GM21619 (cell line): ENCODE measurements at regions not wholly inside any gene's neighbourhood (a gene's known extent, or its start where the extent isn't known, plus 50 kb on each side); places are given as distances from the start of the nearest gene placed in this dataset.
A peak's percentile ranks its signal among the peaks of the same experiment; 100 is the strongest.

Experiments used
- ATAC-seq: cut with Tn5 transposase; IDR thresholded peaks from one replicate; pipeline ENCODE4 v1.9.1; 2021; ENCODE audit not compliant: unreplicated experiment

DNA sequence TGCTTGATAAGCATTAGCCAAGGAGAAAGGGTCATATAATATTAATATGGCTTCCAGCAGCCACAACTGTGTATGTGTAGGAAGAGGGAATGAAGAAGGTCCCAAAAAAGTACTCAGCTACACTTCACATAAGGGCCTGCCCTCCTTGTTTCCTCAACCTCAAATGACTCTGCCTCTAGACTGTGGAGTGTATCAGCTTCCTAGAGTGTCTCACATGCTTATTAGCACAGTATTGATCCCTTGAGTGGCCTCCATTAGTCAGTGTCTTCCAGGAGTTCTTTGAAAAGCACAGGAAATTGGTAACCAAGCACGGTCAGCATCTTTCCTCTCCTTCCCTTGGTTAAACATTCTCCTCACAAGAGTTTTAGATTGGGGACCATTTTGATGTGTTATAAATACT, 190.4 kb upstream of the ATP10B start:
- no peak for ATAC-seq

- ATAC-seq: no peak
Observed at GRCh38 chr5:161040818-161041217, 188.8 kb upstream of the ATP10B start.

GRCh38 chr5:161036296-161036695, 184.3 kb upstream of the ATP10B start:
- no peak for ATAC-seq

GRCh38 chr5:161034451-161034850, 182.4 kb upstream of the ATP10B start:
- ATAC-seq: no peak

DNA sequence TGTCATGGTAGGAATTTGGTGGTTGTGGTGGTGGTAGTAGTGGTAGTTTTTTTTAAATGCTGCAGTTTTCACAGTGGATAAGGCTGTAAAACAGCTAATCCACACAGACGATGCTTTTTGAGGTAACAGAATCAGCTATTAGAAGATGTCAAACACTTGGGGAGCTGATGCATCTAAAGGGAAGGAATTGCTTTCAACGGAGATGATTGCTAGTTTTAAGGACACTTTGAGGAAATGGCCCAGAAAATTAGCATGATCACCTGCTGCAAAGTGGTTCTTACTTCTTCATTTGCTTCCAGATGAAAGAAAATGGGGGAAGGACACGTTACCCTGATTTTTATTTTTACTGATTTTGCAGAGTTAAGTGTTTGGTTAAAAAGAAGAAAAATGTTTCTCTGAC, 178.2 kb upstream of the ATP10B start:
- no peak for ATAC-seq

DNA sequence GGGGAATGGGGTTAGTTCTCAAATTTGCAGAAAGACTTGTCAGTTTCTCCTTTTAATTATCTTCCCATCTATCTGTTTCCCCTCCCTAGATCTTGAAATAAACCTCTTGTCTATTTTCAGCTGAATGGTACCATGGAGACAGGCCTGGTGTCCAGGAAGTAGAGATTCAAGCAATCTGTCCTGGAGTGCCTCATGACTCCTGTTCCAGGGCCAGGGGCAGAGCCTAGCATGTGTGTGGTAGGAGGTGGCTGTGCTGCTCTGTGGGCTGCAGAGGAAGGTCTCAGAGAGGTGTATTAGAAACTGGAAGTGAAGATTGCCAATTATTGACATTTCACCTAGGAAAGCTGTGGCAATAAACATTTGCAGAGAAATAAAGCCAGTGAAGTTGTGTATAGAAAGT, 175.8 kb upstream of the ATP10B start:
- no peak for ATAC-seq

DNA sequence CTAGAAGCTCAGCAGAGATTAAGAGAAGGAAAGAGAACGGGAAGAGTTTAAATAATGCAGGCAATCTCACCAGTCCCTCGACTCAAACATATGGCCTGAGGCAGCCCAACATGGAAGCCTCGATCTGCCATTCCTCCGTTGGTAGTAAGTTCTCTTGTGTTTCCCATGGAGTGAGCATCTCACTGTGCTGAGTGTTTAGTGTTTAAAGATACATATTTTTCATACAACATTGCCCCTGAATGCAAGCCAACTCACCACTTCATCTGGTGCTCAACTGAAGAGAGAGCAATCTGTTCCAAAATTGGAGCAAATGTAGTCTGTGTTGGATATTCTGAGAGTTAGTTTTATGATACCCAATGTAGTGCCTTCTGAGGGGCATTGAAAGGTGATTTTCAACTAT, 171.5 kb upstream of the ATP10B start:
- no peak for ATAC-seq

DNA sequence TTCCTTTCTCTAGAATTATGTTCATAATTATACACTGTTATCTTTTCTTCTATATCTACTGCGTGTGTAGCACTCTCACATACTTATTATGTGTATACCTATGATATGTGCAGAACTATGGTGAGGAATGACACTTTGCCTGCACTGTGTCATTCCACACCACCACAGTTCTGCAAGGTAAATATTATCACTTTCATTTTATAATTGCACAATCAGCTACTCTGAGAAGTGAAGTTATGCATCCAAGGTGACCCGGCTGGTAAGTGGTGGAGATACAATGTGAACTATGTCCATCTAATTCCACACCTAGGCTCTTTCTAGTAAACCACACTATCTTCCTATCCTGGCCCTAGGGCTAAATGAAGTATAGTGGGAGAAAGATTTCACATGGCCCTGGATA, 170.1 kb upstream of the ATP10B start:
- no peak for ATAC-seq

GRCh38 chr5:161009817-161010216, 157.8 kb upstream of the ATP10B start:
- ATAC-seq: no peak

DNA sequence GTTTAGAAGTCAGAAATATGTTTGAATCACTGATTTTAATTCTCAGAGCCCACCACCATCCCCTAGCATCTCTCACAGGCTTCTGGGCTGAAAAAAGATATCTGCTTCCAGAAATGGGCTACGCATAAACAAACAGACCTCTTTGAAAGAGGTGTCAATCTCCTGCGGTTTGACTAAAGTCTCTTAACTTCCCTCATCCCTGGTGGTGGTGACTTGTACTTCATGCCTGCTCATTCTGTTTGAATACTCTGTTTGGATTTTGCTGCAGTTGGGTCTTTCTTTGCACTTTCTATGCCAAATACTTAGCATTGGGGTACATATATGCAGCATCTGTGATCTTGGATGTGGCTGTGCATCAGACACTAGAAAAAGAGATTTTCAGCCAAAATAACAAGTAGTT, 157.2 kb upstream of the ATP10B start:
- ATAC-seq: no peak

- ATAC-seq: no peak
Observed at GRCh38 chr5:161007879-161008278, 155.9 kb upstream of the ATP10B start.

GRCh38 chr5:161002571-161003074, 150.6 kb upstream of the ATP10B start:
- ATAC-seq: no peak

- peak; percentile 93 for ATAC-seq
Observed at GRCh38 chr5:161001604-161002003, 149.6 kb upstream of the ATP10B start.

GRCh38 chr5:161001142-161001541, 149.1 kb upstream of the ATP10B start:
- peak; percentile 57 for ATAC-seq

GRCh38 chr5:160991205-160991604, 139.2 kb upstream of the ATP10B start:
- ATAC-seq: no peak

- no peak for ATAC-seq
Observed at GRCh38 chr5:160979385-160979784, 127.4 kb upstream of the ATP10B start.

GRCh38 chr5:160978944-160979343, 126.9 kb upstream of the ATP10B start:
- ATAC-seq: peak; percentile 60

GRCh38 chr5:160976181-160976580, 124.2 kb upstream of the ATP10B start:
- no peak for ATAC-seq

- peak; percentile 48 for ATAC-seq
Observed at GRCh38 chr5:160970605-160971191, 118.7 kb upstream of the ATP10B start.

DNA sequence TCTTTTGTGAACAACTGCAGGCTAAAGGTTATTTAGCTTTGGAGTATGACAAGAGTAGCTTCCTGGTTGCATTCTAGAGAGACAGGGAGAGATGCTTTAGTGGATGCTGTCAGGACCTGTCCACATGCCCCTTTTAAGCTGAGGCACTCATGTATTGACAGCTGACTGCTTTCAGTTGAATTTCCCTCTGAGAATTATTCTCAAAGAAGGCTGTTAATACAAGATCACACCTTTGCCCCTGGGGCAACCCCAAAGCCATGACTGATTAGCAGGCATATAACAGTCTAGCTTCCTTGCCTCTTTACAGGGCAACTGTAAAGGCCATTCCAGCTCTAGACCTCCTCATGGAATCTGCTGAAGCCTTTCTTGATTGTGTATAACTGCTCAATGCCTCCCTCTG, 117.6 kb upstream of the ATP10B start:
- no peak for ATAC-seq

DNA sequence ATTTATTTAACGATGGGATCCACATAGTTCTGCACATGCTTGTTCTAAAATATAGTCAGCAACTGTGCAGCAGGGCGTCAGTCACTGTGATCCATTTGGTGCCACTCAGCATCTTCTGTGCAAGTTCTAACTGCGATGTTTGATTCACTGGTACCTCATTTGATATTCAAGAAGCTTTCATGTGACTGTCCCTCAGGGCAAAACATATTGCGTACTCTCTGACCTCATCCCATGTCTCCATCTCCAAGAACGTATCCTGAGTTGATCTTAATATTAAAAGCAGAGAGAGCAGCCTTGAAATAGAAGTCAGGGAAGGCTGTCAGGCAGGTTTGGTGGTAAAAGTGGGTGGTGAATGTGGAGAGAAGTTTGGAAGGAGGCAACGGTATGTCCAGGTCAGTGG, 116.5 kb upstream of the ATP10B start:
- no peak for ATAC-seq

DNA sequence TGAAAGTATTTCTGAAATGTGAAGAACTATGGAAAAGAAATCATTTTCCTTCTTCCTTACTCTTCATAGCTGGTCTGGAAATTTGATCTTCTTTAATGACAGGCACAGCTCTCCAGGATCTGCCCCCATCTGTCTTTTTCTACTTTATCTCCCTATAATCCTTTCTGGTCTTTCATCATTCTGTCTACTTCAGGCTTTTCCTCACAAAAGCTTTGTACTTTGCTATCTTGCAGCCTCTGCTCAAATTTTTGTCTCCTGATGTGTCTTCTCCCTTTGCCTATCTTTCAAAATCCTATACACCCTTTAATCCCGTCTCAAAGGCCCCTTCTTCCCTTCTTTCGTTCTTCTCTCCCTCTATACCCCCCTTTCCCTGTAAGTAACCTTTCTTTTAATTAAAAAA, 114.9 kb upstream of the ATP10B start:
- ATAC-seq: no peak

DNA sequence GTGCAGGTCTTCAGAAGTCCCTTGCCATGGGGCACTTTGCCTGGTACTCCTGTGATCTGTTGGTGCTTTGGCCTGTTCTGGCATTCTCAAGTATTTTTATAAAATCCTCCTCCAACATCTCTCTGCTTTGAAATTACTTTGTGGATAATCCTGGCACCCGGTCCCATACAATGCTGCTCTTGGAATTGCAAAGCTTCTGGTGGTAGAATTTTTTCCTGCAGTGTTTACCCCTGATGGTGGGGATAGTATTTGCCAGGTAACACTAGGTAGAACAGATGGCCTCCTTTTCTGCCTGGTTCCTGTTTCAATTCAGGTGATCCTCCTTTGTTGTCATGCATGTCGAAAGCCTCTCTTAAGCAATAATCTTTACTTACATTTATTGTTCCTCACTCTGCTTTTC, 109.8 kb upstream of the ATP10B start:
- no peak for ATAC-seq
